H1 (cell line): ENCODE measurements at regions not wholly inside any gene's neighbourhood (a gene's known extent, or its start where the extent isn't known, plus 50 kb on each side); places are given as distances from the start of the nearest gene placed in this dataset.

ENCODE experiments used
- CTCF ChIA-PET: fragments of 300-600 bp; sonication (Branson Sonifier 250); formaldehyde crosslinking; loops from one replicate; lab custom pipeline; 2021; ENCODE audit not compliant: partially characterized antibody; lab: Charles Lee
- POLR2A ChIA-PET: fragments of 300-600 bp; sonication (Branson Sonifier 250); formaldehyde crosslinking; loops from one replicate; lab custom pipeline; 2021; ENCODE audit warnings: inconsistent platforms; ENCODE audit not compliant: partially characterized antibody; lab: Charles Lee
- DNase-seq, 2 experiments: peaks; one replicate each; pipeline versions ENCODE4 v3.0.0 to v3.0.0-alpha.2; 2010 to 2022; ENCODE audit warnings: low spot score in 2 of 2, low read depth in 1 of 2, mixed read lengths in 1 of 2
- FAIRE-seq: peaks from 2 replicates; lab custom pipeline; 2011; peaks lifted over from hg19 to GRCh38; lab: Jason Lieb, UNC
- H2AFZ ChIP-seq: 2 replicates; pipeline ENCODE4 v1.8.1; 2012; ENCODE audit warnings: low read length, inconsistent platforms
- H2AK5ac ChIP-seq: 2 replicates; pipeline ENCODE4 v1.6.1; 2013; ENCODE audit warnings: low read depth, low read length
- H2BK120ac ChIP-seq: replicated peaks from 2 replicates; pipeline ENCODE3; 2013; ENCODE audit warnings: low read depth, low read length, inconsistent platforms
- H2BK12ac ChIP-seq: 2 replicates; pipeline ENCODE4 v1.6.1; 2013; ENCODE audit warnings: low read depth, low read length
- H2BK15ac ChIP-seq: 2 replicates; pipeline ENCODE4 v1.6.1; 2013; ENCODE audit warnings: low read length
- H2BK20ac ChIP-seq: 2 replicates; pipeline ENCODE4 v1.6.1; 2013; ENCODE audit warnings: low read length
- H2BK5ac ChIP-seq: 2 replicates; pipeline ENCODE4 v1.6.1; 2013; ENCODE audit warnings: low read depth, low read length
- H3K14ac ChIP-seq: 2 replicates; pipeline ENCODE4 v1.6.1; 2013; ENCODE audit warnings: inconsistent platforms; ENCODE audit not compliant: insufficient read length
- H3K18ac ChIP-seq: 2 replicates; pipeline ENCODE4 v1.6.1; 2013; ENCODE audit warnings: low read length; ENCODE audit errors: extremely low read depth
- H3K23ac ChIP-seq: 2 replicates; pipeline ENCODE4 v1.6.1; 2013; ENCODE audit warnings: inconsistent platforms; ENCODE audit not compliant: insufficient read length
- H3K23me2 ChIP-seq: 2 replicates; pipeline ENCODE4 v1.6.1; 2013; ENCODE audit warnings: low read depth, low read length
- H3K27ac ChIP-seq: 2 replicates; pipeline ENCODE4 v1.6.1; 2011; ENCODE audit warnings: low read depth, low read length, inconsistent platforms
- H3K27me3 ChIP-seq, 4 experiments: replicated peaks in 1 of 4; 1 replicate in 1 of 4; 2 replicates in 3 of 4; pipeline versions ENCODE4 v1.6.1 to v1.8.1; 2011 to 2013; ENCODE audit warnings: low read length in 3 of 4, mild to moderate bottlenecking in 3 of 4, inconsistent platforms in 2 of 4, mixed read lengths in 2 of 4, moderate library complexity in 1 of 4; ENCODE audit not compliant: control insufficient read depth in 3 of 4, insufficient read depth in 3 of 4; ENCODE audit errors: extremely low read depth in 1 of 4
- H3K36me3 ChIP-seq, 4 experiments: 2 replicates each; pipeline versions ENCODE4 v1.6.1 to v1.8.1; 2011 to 2013; ENCODE audit warnings: mild to moderate bottlenecking in 4 of 4, low read length in 3 of 4, moderate library complexity in 2 of 4, control low read depth in 1 of 4, inconsistent platforms in 1 of 4; ENCODE audit not compliant: insufficient read depth in 4 of 4, control insufficient read depth in 2 of 4
- H3K4ac ChIP-seq: replicated peaks from 2 replicates; pipeline ENCODE3; 2013; ENCODE audit warnings: low read length, low read depth, mixed read lengths, inconsistent platforms; ENCODE audit not compliant: insufficient read length
- H3K4me1 ChIP-seq, 4 experiments: replicated peaks in 1 of 4; 1 replicate in 1 of 4; 2 replicates in 3 of 4; pipeline versions ENCODE4 v1.6.1 to v1.8.1; 2011 to 2013; ENCODE audit warnings: low read length in 3 of 4, inconsistent platforms in 2 of 4, mixed read lengths in 1 of 4; ENCODE audit not compliant: insufficient read depth in 4 of 4, control insufficient read depth in 3 of 4
- H3K4me2 ChIP-seq, 2 experiments: 2 replicates each; pipeline versions ENCODE4 v1.6.1 to v1.8.1; 2011 to 2013; ENCODE audit warnings: low read depth in 2 of 2, low read length in 2 of 2, control low read depth in 1 of 2, inconsistent platforms in 1 of 2, mild to moderate bottlenecking in 1 of 2; ENCODE audit not compliant: insufficient read depth in 1 of 2
- H3K4me3 ChIP-seq, 4 experiments: fragments of 200-600, 300-600 bp in 1 of 4; sonication (generic), shearing (Covaris generic), sonication (Bioruptor Twin) in 1 of 4; 2 replicates each; pipeline versions ENCODE4 v1.5.1 to v1.8.1; 2011 to 2016; ENCODE audit warnings: low read length in 4 of 4, low read depth in 3 of 4, control low read depth in 2 of 4, inconsistent platforms in 2 of 4, mild to moderate bottlenecking in 2 of 4, mixed read lengths in 1 of 4, moderate library complexity in 1 of 4; ENCODE audit not compliant: insufficient read depth in 2 of 4; ENCODE audit errors: extremely low read depth in 1 of 4
- H3K56ac ChIP-seq: replicated peaks from 2 replicates; pipeline ENCODE3; 2013; ENCODE audit warnings: low read depth, mild to moderate bottlenecking, mixed read lengths, low read length, inconsistent platforms; ENCODE audit not compliant: insufficient read length
- H3K79me1 ChIP-seq: 2 replicates; pipeline ENCODE4 v1.6.1; 2013; ENCODE audit warnings: low read depth, low read length, control low read depth
- H3K79me2 ChIP-seq, 2 experiments: 2 replicates each; pipeline versions ENCODE4 v1.6.1 to v1.8.1; 2012 to 2013; ENCODE audit warnings: low read length in 2 of 2, mild to moderate bottlenecking in 2 of 2, inconsistent platforms in 1 of 2; ENCODE audit not compliant: insufficient read depth in 2 of 2, control insufficient read depth in 1 of 2
- H3K9ac ChIP-seq, 4 experiments: replicated peaks in 1 of 4; 1 replicate in 1 of 4; 2 replicates in 3 of 4; pipeline versions ENCODE4 v1.6.1 to v1.8.1; 2011 to 2013; ENCODE audit warnings: low read depth in 3 of 4, low read length in 3 of 4, control low read depth in 2 of 4, mild to moderate bottlenecking in 2 of 4, moderate library complexity in 2 of 4, inconsistent platforms in 1 of 4; ENCODE audit errors: extremely low read depth in 1 of 4
- H3K9me3 ChIP-seq, 2 experiments: 2 replicates each; pipeline versions ENCODE4 v1.6.1 to v1.8.1; 2012 to 2013; ENCODE audit warnings: mild to moderate bottlenecking in 2 of 2, moderate library complexity in 2 of 2, control low read depth in 1 of 2, inconsistent platforms in 1 of 2, low read depth in 1 of 2, low read length in 1 of 2, mixed read lengths in 1 of 2; ENCODE audit not compliant: insufficient read depth in 2 of 2
- H4K20me1 ChIP-seq, 2 experiments: replicated peaks in 1 of 2; 2 replicates each; pipeline versions ENCODE3 to v1.8.1; 2011 to 2013; ENCODE audit warnings: inconsistent platforms in 2 of 2, low read length in 2 of 2, mild to moderate bottlenecking in 1 of 2; ENCODE audit not compliant: insufficient read depth in 2 of 2, control insufficient read depth in 1 of 2
- H4K5ac ChIP-seq: 2 replicates; pipeline ENCODE4 v1.6.1; 2013; ENCODE audit warnings: low read length, low read depth, mixed read lengths, inconsistent platforms; ENCODE audit not compliant: insufficient read length
- H4K8ac ChIP-seq: 2 replicates; pipeline ENCODE4 v1.8.0; 2013; ENCODE audit warnings: mild to moderate bottlenecking, moderate library complexity, low read length, inconsistent platforms; ENCODE audit not compliant: insufficient read depth; ENCODE audit errors: extremely low read depth
- H4K91ac ChIP-seq: replicated peaks from 2 replicates; pipeline ENCODE3; 2013; ENCODE audit warnings: low read length, mixed read lengths, inconsistent platforms; ENCODE audit not compliant: insufficient read length
- BCL11A ChIP-seq, 2 experiments: IDR thresholded peaks; one replicate each; pipeline ENCODE4 v1.6.1; 2011; ENCODE audit warnings: low read depth in 2 of 2, low read length in 2 of 2, mild to moderate bottlenecking in 2 of 2
- CBX8 ChIP-seq: fragments of 300-800, 300-1000 bp; sonication (generic); IDR thresholded peaks from 2 replicates; pipeline ENCODE4 v1.7.1; 2016; ENCODE audit warnings: low read depth, low read length, borderline replicate concordance
- CHD2 ChIP-seq: IDR thresholded peaks from 2 replicates; pipeline ENCODE4 v1.6.1; 2012; ENCODE audit warnings: low read length, improper control_type of control experiment
- EGR1 ChIP-seq: IDR thresholded peaks from 2 replicates; pipeline ENCODE4 v1.6.1; 2011; ENCODE audit warnings: low read depth, low read length, borderline replicate concordance
- JUND ChIP-seq: IDR thresholded peaks from 2 replicates; pipeline ENCODE4 v1.6.1; 2011; ENCODE audit warnings: mild to moderate bottlenecking, improper control_type of control experiment, low read length
- KDM1A ChIP-seq: fragments of 200-600, 300-600 bp; sonication (generic); IDR thresholded peaks from 2 replicates; pipeline ENCODE4 v1.7.1; 2016; ENCODE audit warnings: mild to moderate bottlenecking, low read length, borderline replicate concordance
- POLR2A ChIP-seq, 2 experiments: IDR thresholded peaks; 1 replicate in 1 of 2; 2 replicates in 1 of 2; pipeline ENCODE4 v1.6.1; 2011; ENCODE audit warnings: low read depth in 2 of 2, low read length in 2 of 2, mild to moderate bottlenecking in 2 of 2; ENCODE audit errors: control extremely low read depth in 1 of 2
- RBBP5 ChIP-seq: IDR thresholded peaks from 2 replicates; pipeline ENCODE4 v1.7.1; 2012; ENCODE audit warnings: low read depth, mild to moderate bottlenecking, inconsistent platforms, low read length, moderate library complexity, borderline replicate concordance
- SP2 ChIP-seq: IDR thresholded peaks from 2 replicates; pipeline ENCODE4 v1.6.1; 2012; ENCODE audit warnings: mild to moderate bottlenecking, low read length, inconsistent platforms
- SP4 ChIP-seq: IDR thresholded peaks from 2 replicates; pipeline ENCODE4 v1.6.1; 2012; ENCODE audit warnings: low read length, inconsistent platforms
- SUZ12 ChIP-seq: fragments of 200-600 bp; sonication (generic); IDR thresholded peaks from 2 replicates; pipeline ENCODE4 v1.6.1; 2012; ENCODE audit warnings: mild to moderate bottlenecking, inconsistent platforms, low read length, moderate library complexity, mixed read lengths
- ZNF274 ChIP-seq: IDR thresholded peaks from 2 replicates; pipeline ENCODE4 v1.7.0; 2012; ENCODE audit warnings: low read length, borderline replicate concordance; ENCODE audit errors: extremely low read depth
- WGBS, 2 experiments: shearing (Covaris generic) in 1 of 2; methylation state at CpG; one replicate each; pipeline versions ENCODE4 v1.1.6 to v1.1.7; 2013 to 2015; ENCODE audit warnings: low lambda C conversion rate in 2 of 2, mixed read lengths in 2 of 2, inconsistent platforms in 1 of 2, low coverage in 1 of 2, missing lambda C conversion rate in 1 of 2; ENCODE audit not compliant: insufficient replicate concordance in 2 of 2, insufficient coverage in 1 of 2, insufficient read length in 1 of 2; ENCODE audit errors: extremely low coverage in 1 of 2, missing lambda C conversion rate in 1 of 2; 5-methylcytosine and 5-hydroxymethylcytosine counted together
- TF ChIP-seq, protein P1 (sequence below): IDR thresholded peaks from 2 replicates; pipeline ENCODE4 v1.6.1; 2012; ENCODE audit warnings: inconsistent platforms
- TF ChIP-seq, protein P2 (sequence below): IDR thresholded peaks from 2 replicates; pipeline ENCODE4 v1.6.1; 2012; ENCODE audit warnings: low read length, inconsistent platforms

DNA sequence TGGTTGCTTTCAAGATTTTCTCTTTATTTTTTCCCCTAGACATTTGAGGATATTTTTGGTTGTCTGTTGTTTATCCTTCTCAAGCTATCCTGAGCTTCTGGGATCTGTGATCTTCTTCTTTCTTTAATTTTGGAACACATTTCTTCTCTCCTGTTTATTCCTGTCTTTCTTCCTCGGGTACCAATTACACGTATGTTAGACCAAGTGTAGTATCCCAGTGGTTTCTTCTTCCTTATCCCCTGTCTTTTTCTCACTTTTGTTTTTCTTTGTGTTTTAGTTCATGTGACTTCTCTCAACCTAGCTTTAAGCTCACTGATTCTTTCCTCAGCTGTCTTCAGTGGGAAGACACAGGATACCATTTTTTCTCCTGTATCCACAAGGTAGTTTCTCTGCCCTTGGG is 120.0 kb downstream of the GALR1 start:
- H4K5ac ChIP-seq, result no peak overlapping the region
- no peak overlapping the region for H3K23ac ChIP-seq
- no peak overlapping the region for H3K4me2 ChIP-seq
- no peaks in the 10 kb centered on the region; a peak in 1 of 7 replicates for H3K4me1 ChIP-seq
- no peak overlapping the region for H4K8ac ChIP-seq
- H3K9me3 ChIP-seq, result peaks cover 5 to 6% of the 10 kb centered on the region in 2 experiments; a peak in 3 of 4 replicates
- H3K14ac ChIP-seq, result no peak overlapping the region
- no peaks in the 10 kb centered on the region for H3K27me3 ChIP-seq
- H3K9ac ChIP-seq, result no peak overlapping the region
- ChIA-PET CTCF (interaction anchor here (0.8 kb wide), 1 partner anchor 14 kb away, joined by 3 read pairs; no protein-coding TSS in a partner anchor), POLR2A (no interaction called here)
- H2BK15ac ChIP-seq, result no peak overlapping the region
- FAIRE-seq, result no peak
- H3K79me2 ChIP-seq, result no peaks in the 10 kb centered on the region
- H3K4me3 ChIP-seq, result no peak overlapping the region
- no peak overlapping the region for H3K4ac ChIP-seq
- no peaks in the 10 kb centered on the region for H4K20me1 ChIP-seq
- no peaks in the 10 kb centered on the region for H3K79me1 ChIP-seq
- H3K23me2 ChIP-seq, result no peaks in the 10 kb centered on the region
- H3K18ac ChIP-seq, result no peak overlapping the region
- H2BK12ac ChIP-seq, result no peak overlapping the region
- H2BK120ac ChIP-seq, result no peak overlapping the region
- H3K56ac ChIP-seq, result no peak overlapping the region
- H2AK5ac ChIP-seq, result no peak overlapping the region
- no peak overlapping the region for H2BK5ac ChIP-seq
- no peak overlapping the region for H4K91ac ChIP-seq
- H3K27ac ChIP-seq, result no peak overlapping the region
- no peaks in the 10 kb centered on the region for H3K36me3 ChIP-seq
- H2BK20ac ChIP-seq, result no peak overlapping the region
- no peak overlapping the region for H2AFZ ChIP-seq
- no peak for DNase-seq
- WGBS, 2 experiments, result 100% methylated on average over 2 of the region's 2 CpGs; no CpG with 5 or more reads in 1 of the 2 experiments
- TF ChIP-seq CHD2 (no peak), JUND (no peak), SP4 (no peak), RBBP5 (no peak), SUZ12 (no peak), KDM1A (no peak), SP2 (no peak), POLR2A (IDR thresholded peaks at IDR 0.05; ENCODE audit: control extremely low read depth in 1 of 2, low read depth in 2 of 2, low read length in 2 of 2) (no peak), CBX8 (no peak), ZNF274 (no peak), EGR1 (no peak), BCL11A (IDR thresholded peaks at IDR 0.05; ENCODE audit: low read depth in 2 of 2, low read length in 2 of 2) (no peak)
- TF ChIP-seq, protein P1, sequence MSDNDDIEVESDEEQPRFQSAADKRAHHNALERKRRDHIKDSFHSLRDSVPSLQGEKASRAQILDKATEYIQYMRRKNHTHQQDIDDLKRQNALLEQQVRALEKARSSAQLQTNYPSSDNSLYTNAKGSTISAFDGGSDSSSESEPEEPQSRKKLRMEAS, result no peak
- TF ChIP-seq, protein P2, sequence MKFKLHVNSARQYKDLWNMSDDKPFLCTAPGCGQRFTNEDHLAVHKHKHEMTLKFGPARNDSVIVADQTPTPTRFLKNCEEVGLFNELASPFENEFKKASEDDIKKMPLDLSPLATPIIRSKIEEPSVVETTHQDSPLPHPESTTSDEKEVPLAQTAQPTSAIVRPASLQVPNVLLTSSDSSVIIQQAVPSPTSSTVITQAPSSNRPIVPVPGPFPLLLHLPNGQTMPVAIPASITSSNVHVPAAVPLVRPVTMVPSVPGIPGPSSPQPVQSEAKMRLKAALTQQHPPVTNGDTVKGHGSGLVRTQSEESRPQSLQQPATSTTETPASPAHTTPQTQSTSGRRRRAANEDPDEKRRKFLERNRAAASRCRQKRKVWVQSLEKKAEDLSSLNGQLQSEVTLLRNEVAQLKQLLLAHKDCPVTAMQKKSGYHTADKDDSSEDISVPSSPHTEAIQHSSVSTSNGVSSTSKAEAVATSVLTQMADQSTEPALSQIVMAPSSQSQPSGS, result no peak
